ENCODE measurements at regions not wholly inside any gene's neighbourhood (a gene's known extent, or its start where the extent isn't known, plus 50 kb on each side); places are given as distances from the start of the nearest gene placed in this dataset.

DNA sequence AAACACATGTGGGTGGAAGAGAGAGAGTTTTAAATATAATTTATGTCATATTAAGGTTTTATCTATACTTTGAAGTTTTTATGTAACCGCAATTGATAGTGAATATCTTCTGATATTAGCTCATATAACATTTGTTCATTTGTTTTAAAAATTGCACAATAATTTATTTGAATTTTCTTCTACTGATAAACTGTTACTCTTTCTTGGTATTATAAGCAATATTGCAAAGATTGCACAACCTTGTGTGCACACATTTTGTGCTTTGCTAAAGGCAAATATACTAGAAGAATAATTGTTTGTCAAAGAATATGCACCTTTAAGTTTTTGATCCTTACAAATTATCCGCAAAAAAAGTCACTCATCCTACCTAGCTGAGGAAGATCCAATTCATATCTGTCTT, 275.7 kb downstream of the TLR4 start:
- TF ChIP-seq, protein P1, sequence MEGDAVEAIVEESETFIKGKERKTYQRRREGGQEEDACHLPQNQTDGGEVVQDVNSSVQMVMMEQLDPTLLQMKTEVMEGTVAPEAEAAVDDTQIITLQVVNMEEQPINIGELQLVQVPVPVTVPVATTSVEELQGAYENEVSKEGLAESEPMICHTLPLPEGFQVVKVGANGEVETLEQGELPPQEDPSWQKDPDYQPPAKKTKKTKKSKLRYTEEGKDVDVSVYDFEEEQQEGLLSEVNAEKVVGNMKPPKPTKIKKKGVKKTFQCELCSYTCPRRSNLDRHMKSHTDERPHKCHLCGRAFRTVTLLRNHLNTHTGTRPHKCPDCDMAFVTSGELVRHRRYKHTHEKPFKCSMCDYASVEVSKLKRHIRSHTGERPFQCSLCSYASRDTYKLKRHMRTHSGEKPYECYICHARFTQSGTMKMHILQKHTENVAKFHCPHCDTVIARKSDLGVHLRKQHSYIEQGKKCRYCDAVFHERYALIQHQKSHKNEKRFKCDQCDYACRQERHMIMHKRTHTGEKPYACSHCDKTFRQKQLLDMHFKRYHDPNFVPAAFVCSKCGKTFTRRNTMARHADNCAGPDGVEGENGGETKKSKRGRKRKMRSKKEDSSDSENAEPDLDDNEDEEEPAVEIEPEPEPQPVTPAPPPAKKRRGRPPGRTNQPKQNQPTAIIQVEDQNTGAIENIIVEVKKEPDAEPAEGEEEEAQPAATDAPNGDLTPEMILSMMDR (IDR thresholded peaks at IDR 0.05), result no peak
- TF ChIP-seq EZH2phosphoT487 (IDR thresholded peaks at IDR 0.05), result no peak
- TF ChIP-seq EZH2 (IDR thresholded peaks at IDR 0.05), result no peak
